T-cell (primary cell): ENCODE measurements at regions not wholly inside any gene's neighbourhood (a gene's known extent, or its start where the extent isn't known, plus 50 kb on each side); places are given as distances from the start of the nearest gene placed in this dataset.

Experiments
- ATAC-seq, 4 experiments: fragments of 200-7000 bp in 3 of 4; fragments of 150-1000 bp in 1 of 4; cut with Tn5 transposase; replicated peaks in 1 of 4; 1 replicate in 3 of 4; 2 replicates in 1 of 4; pipeline ENCODE4 v1.10.0; 2021; ENCODE audit warnings: moderate library complexity in 3 of 4, mild to moderate bottlenecking in 2 of 4, moderate number of reproducible peaks in 1 of 4
- CTCF ChIA-PET, 2 donors: fragments of 300-600 bp; sonication (Branson Sonifier 250); formaldehyde crosslinking; loops; one replicate each; lab custom pipeline; 2022; ENCODE audit warnings: antibody characterized with exemption in 2 of 2; lab: Charles Lee
- POLR2A ChIA-PET, 2 donors: fragments of 300-600 bp; sonication (Branson Sonifier 250); formaldehyde crosslinking; loops; one replicate each; lab custom pipeline; 2022; ENCODE audit warnings: antibody characterized with exemption in 2 of 2; lab: Charles Lee
- DNase-seq, 35 experiments: peaks; one replicate each; pipeline versions ENCODE4 v3.0.0 to v3.0.0-alpha.2; 2013 to 2023
- H3K27ac ChIP-seq: one replicate; pipeline ENCODE4 v1.5.1; 2013; ENCODE audit warnings: low read length
- H3K27me3 ChIP-seq, 2 experiments: replicated peaks in 1 of 2; 1 replicate in 1 of 2; 2 replicates in 1 of 2; pipeline versions ENCODE4 v1.6.1 to v1.7.0; 2013; ENCODE audit warnings: low read length in 1 of 2, mixed read lengths in 1 of 2; ENCODE audit not compliant: control insufficient read depth in 2 of 2, insufficient read depth in 2 of 2; ENCODE audit errors: extremely low read depth in 1 of 2
- H3K36me3 ChIP-seq, 2 donors: 1 replicate in 1 of 2; 2 replicates in 1 of 2; pipeline versions ENCODE4 v1.6.1 to v1.7.0; 2013; ENCODE audit warnings: low read length in 1 of 2; ENCODE audit not compliant: control insufficient read depth in 2 of 2, insufficient read depth in 1 of 2; ENCODE audit errors: extremely low read depth in 1 of 2
- H3K4me1 ChIP-seq, 2 experiments: 1 replicate in 1 of 2; 2 replicates in 1 of 2; pipeline versions ENCODE4 v1.6.1 to v1.7.0; 2013; ENCODE audit warnings: low read length in 2 of 2, mixed read lengths in 1 of 2; ENCODE audit not compliant: insufficient read depth in 2 of 2, control insufficient read depth in 1 of 2; ENCODE audit errors: extremely low read depth in 1 of 2
- H3K4me3 ChIP-seq, 2 donors: 1 replicate in 1 of 2; 2 replicates in 1 of 2; pipeline versions ENCODE4 v1.5.1 to v1.7.0; 2013; ENCODE audit warnings: mild to moderate bottlenecking in 2 of 2, low read length in 1 of 2, moderate library complexity in 1 of 2; ENCODE audit not compliant: control insufficient read depth in 1 of 2; ENCODE audit errors: extremely low read depth in 1 of 2
- H3K9me3 ChIP-seq: 2 replicates; pipeline ENCODE4 v1.7.0; 2013
- H3K27ac Mint-ChIP-seq, 2 donors: one replicate each; pipeline ENCODE4 v1.8.0; 2020 to 2021; ENCODE audit warnings: mild to moderate bottlenecking in 2 of 2, mixed read lengths in 2 of 2
- H3K27me3 Mint-ChIP-seq, 2 donors: one replicate each; pipeline ENCODE4 v1.8.0; 2021 to 2022; ENCODE audit warnings: mixed read lengths in 2 of 2
- H3K36me3 Mint-ChIP-seq: one replicate; pipeline ENCODE4 v1.8.0; 2021; ENCODE audit warnings: mixed read lengths
- H3K4me1 Mint-ChIP-seq, 3 donors: one replicate each; pipeline ENCODE4 v1.8.0; 2020 to 2022; ENCODE audit warnings: mixed read lengths in 3 of 3, mild to moderate bottlenecking in 1 of 3
- H3K4me3 Mint-ChIP-seq, 3 donors: one replicate each; pipeline ENCODE4 v1.8.0; 2020 to 2022; ENCODE audit warnings: mild to moderate bottlenecking in 3 of 3, mixed read lengths in 3 of 3, moderate library complexity in 3 of 3
- H3K9me3 Mint-ChIP-seq, 3 donors: one replicate each; pipeline ENCODE4 v1.8.0; 2020 to 2022; ENCODE audit warnings: mixed read lengths in 3 of 3
- WGBS: methylation state at CpG from one replicate; pipeline ENCODE4 v1.1.5; 2013; ENCODE audit warnings: missing lambda C conversion rate; ENCODE audit not compliant: insufficient coverage; 5-methylcytosine and 5-hydroxymethylcytosine counted together

GRCh38 chr2:221758076-221758475, 186.0 kb upstream of the EPHA4 start:
- no peaks in the 10 kb centered on the region for H3K4me1 Mint-ChIP-seq
- H3K27me3 Mint-ChIP-seq: no peaks in the 10 kb centered on the region
- H3K9me3 ChIP-seq: no peaks in the 10 kb centered on the region
- DNase-seq: no peak
- H3K27ac Mint-ChIP-seq: no peak overlapping the region
- no peak overlapping the region for H3K4me3 ChIP-seq
- H3K27me3 ChIP-seq: no peaks in the 10 kb centered on the region
- no peaks in the 10 kb centered on the region for H3K36me3 ChIP-seq
- H3K27ac ChIP-seq: no peak overlapping the region
- H3K9me3 Mint-ChIP-seq: peaks cover 4 to 20% (median 4%) of the 10 kb centered on the region in 3 donors
- CTCF ChIA-PET: no interaction called here
- H3K36me3 Mint-ChIP-seq: no peaks in the 10 kb centered on the region
- no peaks in the 10 kb centered on the region for H3K4me1 ChIP-seq
- no peak for ATAC-seq
- H3K4me3 Mint-ChIP-seq: no peak overlapping the region
- POLR2A ChIA-PET: no interaction called here
- WGBS: 8% methylated on average over 3 of the region's 5 CpGs

GRCh38 chr2:221753401-221753800, 181.3 kb upstream of the EPHA4 start:
- H3K4me3 ChIP-seq: no peak overlapping the region
- no peaks in the 10 kb centered on the region for H3K4me1 Mint-ChIP-seq
- no peaks in the 10 kb centered on the region for H3K27me3 Mint-ChIP-seq
- WGBS: 100% methylated on average over 1 of the region's 2 CpGs
- H3K36me3 Mint-ChIP-seq: no peaks in the 10 kb centered on the region
- ChIA-PET POLR2A (interaction anchor here in 1 of 2 donors (0.6 kb wide), 1 partner anchor 16 kb away, joined by 4 read pairs; no protein-coding TSS in a partner anchor), CTCF (no interaction called here)
- H3K36me3 ChIP-seq: no peaks in the 10 kb centered on the region
- no peak overlapping the region for H3K27ac Mint-ChIP-seq
- H3K4me3 Mint-ChIP-seq: no peak overlapping the region
- no peak overlapping the region for H3K27ac ChIP-seq
- H3K4me1 ChIP-seq: no peaks in the 10 kb centered on the region
- ATAC-seq (no peak), DNase-seq (no peak)
- no peaks in the 10 kb centered on the region for H3K27me3 ChIP-seq
- H3K9me3 Mint-ChIP-seq: peaks cover 2 to 13% (median 4%) of the 10 kb centered on the region in 3 donors
- H3K9me3 ChIP-seq: no peaks in the 10 kb centered on the region

GRCh38 chr2:221752781-221753180, 180.7 kb upstream of the EPHA4 start:
- Mint-ChIP-seq H3K27ac (no peak overlapping the region), H3K9me3 (peaks cover 2 to 12% (median 4%) of the 10 kb centered on the region in 3 donors), H3K4me3 (no peak overlapping the region), H3K36me3 (no peaks in the 10 kb centered on the region), H3K27me3 (no peaks in the 10 kb centered on the region), H3K4me1 (no peaks in the 10 kb centered on the region)
- H3K36me3 ChIP-seq: no peaks in the 10 kb centered on the region
- ChIA-PET POLR2A (no interaction called here), CTCF (no interaction called here)
- ATAC-seq (no peak), DNase-seq (no peak)
- H3K27ac ChIP-seq: no peak overlapping the region
- H3K9me3 ChIP-seq: no peaks in the 10 kb centered on the region
- no peaks in the 10 kb centered on the region for H3K27me3 ChIP-seq
- WGBS: 80% methylated on average over 3 of the region's 4 CpGs
- no peak overlapping the region for H3K4me3 ChIP-seq
- H3K4me1 ChIP-seq: no peaks in the 10 kb centered on the region

DNA sequence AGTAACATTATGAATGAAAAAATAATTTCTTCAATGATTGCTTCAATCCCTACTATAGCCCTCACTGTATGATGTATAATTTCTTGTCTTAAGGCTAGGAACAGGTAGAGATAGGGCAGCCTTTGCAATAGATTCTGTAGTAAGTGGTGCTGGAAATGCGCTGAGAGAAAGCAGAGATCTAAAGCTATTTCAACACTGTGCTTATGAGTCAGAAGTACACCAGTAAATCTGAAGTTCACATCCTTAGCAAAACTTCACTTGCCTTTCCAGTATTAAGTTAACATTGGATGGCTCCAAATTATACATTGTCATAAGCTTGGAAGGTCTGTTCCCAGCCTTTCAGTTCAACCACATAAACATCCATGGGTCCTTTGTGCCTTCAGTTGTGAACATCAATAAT, 178.2 kb upstream of the EPHA4 start:
- CTCF ChIA-PET: no interaction called here
- H3K4me3 Mint-ChIP-seq: no peak overlapping the region
- DNase-seq: no peak
- no peaks in the 10 kb centered on the region for H3K27me3 Mint-ChIP-seq
- no CpG with 5 or more reads among the region's 1 CpG for WGBS
- no peaks in the 10 kb centered on the region for H3K4me1 Mint-ChIP-seq
- Histone ChIP-seq H3K27ac (no peak overlapping the region), H3K4me3 (no peak overlapping the region), H3K36me3 (no peaks in the 10 kb centered on the region), H3K9me3 (no peaks in the 10 kb centered on the region), H3K27me3 (no peaks in the 10 kb centered on the region), H3K4me1 (no peaks in the 10 kb centered on the region)
- no peaks in the 10 kb centered on the region for H3K36me3 Mint-ChIP-seq
- no peak overlapping the region for H3K27ac Mint-ChIP-seq
- POLR2A ChIA-PET: no interaction called here
- ATAC-seq: no peak
- H3K9me3 Mint-ChIP-seq: peaks cover 2 to 6% (median 4%) of the 10 kb centered on the region in 3 donors

DNA sequence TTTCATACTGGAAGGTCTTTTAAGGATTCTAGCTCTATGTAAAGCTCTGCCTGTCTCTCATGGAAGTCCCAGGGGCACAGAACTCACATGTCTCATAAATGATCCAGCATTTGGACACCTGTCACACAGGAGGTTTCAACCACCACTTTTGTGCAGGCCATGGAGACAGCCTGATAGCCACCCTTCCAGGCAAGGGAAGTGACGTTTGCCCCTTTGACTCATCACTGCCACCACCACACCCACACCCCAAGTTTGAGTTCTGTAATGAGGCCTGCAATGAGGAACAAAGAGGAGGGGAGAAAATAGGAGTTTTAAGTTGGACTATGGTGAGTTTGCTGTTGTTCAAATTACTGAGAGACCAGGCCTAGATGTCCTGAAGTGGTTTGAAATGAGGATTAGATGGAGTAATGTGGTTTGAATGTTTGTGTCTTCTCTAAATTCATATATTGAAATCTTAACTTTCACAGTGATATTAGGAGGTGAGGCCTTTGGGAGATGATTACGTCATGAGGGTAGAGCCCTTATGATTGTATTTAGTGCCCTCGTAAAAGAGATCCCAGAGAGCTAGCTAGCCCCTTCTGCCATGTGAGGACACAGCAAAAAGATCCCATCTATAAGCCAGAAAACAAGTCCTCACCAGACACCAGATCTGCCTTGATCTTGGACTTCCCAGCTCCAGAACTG, 175.3 kb upstream of the EPHA4 start:
- no peaks in the 10 kb centered on the region for H3K27me3 Mint-ChIP-seq
- ATAC-seq (no peak), DNase-seq (no peak)
- H3K9me3 Mint-ChIP-seq: peaks cover 0 to 8% (median 2%) of the 10 kb centered on the region in 3 donors
- Histone ChIP-seq H3K36me3 (no peaks in the 10 kb centered on the region), H3K4me1 (no peaks in the 10 kb centered on the region), H3K27me3 (no peaks in the 10 kb centered on the region), H3K27ac (no peak overlapping the region), H3K4me3 (no peak overlapping the region), H3K9me3 (no peaks in the 10 kb centered on the region)
- H3K4me1 Mint-ChIP-seq: no peaks in the 10 kb centered on the region
- POLR2A ChIA-PET: no interaction called here
- CTCF ChIA-PET: no interaction called here
- H3K4me3 Mint-ChIP-seq: no peak overlapping the region
- H3K36me3 Mint-ChIP-seq: no peaks in the 10 kb centered on the region
- H3K27ac Mint-ChIP-seq: no peak overlapping the region
- no CpG with 5 or more reads among the region's 3 CpGs for WGBS

GRCh38 chr2:221741496-221742211, 169.6 kb upstream of the EPHA4 start:
- WGBS: no CpG with 5 or more reads among the region's 4 CpGs
- Mint-ChIP-seq H3K27ac (no peak overlapping the region), H3K36me3 (no peaks in the 10 kb centered on the region), H3K4me3 (no peak overlapping the region), H3K27me3 (no peaks in the 10 kb centered on the region), H3K4me1 (no peaks in the 10 kb centered on the region), H3K9me3 (peaks cover 0 to 10% (median 2%) of the 10 kb centered on the region in 3 donors)
- ATAC-seq (no peak), DNase-seq (no peak)
- Histone ChIP-seq H3K9me3 (no peaks in the 10 kb centered on the region), H3K4me1 (no peaks in the 10 kb centered on the region), H3K4me3 (no peak overlapping the region), H3K36me3 (no peaks in the 10 kb centered on the region), H3K27me3 (no peaks in the 10 kb centered on the region), H3K27ac (no peak overlapping the region)
- CTCF ChIA-PET: no interaction called here
- POLR2A ChIA-PET: no interaction called here
